B cell (primary cell): ENCODE measurements at regions not wholly inside any gene's neighbourhood (a gene's known extent, or its start where the extent isn't known, plus 50 kb on each side); places are given as distances from the start of the nearest gene placed in this dataset.

Experiments
- ATAC-seq: fragments of 200-7000 bp; cut with Tn5 transposase; one replicate; pipeline ENCODE4 v1.10.0; 2021; ENCODE audit warnings: low read depth, mild to moderate bottlenecking, moderate number of reproducible peaks, moderate library complexity
- CTCF ChIA-PET: fragments of 350-600 bp; sonication (Branson Sonifier 250); formaldehyde crosslinking; loops from one replicate; lab custom pipeline; 2021; ENCODE audit warnings: antibody characterized with exemption, inconsistent platforms; lab: Charles Lee
- POLR2A ChIA-PET: fragments of 350-600 bp; sonication (Branson Sonifier 250); formaldehyde crosslinking; loops from one replicate; lab custom pipeline; 2021; ENCODE audit warnings: antibody characterized with exemption; lab: Charles Lee
- DNase-seq: peaks from one replicate; pipeline ENCODE4 v3.0.0; 2013
- H2AFZ ChIP-seq: 2 replicates; pipeline ENCODE4 v1.6.1; 2012; ENCODE audit warnings: mild to moderate bottlenecking, low read depth, low read length; ENCODE audit not compliant: insufficient read depth, poor library complexity, severe bottlenecking
- H3K27ac ChIP-seq, 2 donors: 1 replicate in 1 of 2; 2 replicates in 1 of 2; pipeline ENCODE4 v1.5.1; 2012 to 2013; ENCODE audit warnings: low read length in 2 of 2, mild to moderate bottlenecking in 2 of 2, moderate library complexity in 1 of 2
- H3K27me3 ChIP-seq, 4 experiments: fragments of 200-600 bp in 1 of 4; sonication (generic) in 1 of 4; replicated peaks in 1 of 4; 1 replicate in 2 of 4; 2 replicates in 2 of 4; pipeline versions ENCODE4 v1.6.1 to v1.7.0; 2013 to 2016; ENCODE audit warnings: low read length in 3 of 4, mild to moderate bottlenecking in 2 of 4, mixed read lengths in 1 of 4, moderate library complexity in 1 of 4; ENCODE audit not compliant: insufficient read depth in 4 of 4, control insufficient read depth in 3 of 4; ENCODE audit errors: control extremely low read depth in 1 of 4
- H3K36me3 ChIP-seq, 2 experiments: replicated peaks in 1 of 2; 1 replicate in 1 of 2; 2 replicates in 1 of 2; pipeline versions ENCODE4 v1.6.1 to v1.7.1; 2013; ENCODE audit warnings: low read length in 1 of 2; ENCODE audit not compliant: insufficient read depth in 2 of 2, control insufficient read depth in 1 of 2; ENCODE audit errors: control extremely low read depth in 1 of 2, extremely low read depth in 1 of 2
- H3K4me1 ChIP-seq, 2 donors: fragments of 200-600 bp in 1 of 2; sonication (generic) in 1 of 2; 1 replicate in 1 of 2; 2 replicates in 1 of 2; pipeline versions ENCODE4 v1.5.1 to v1.6.1; 2013 to 2017; ENCODE audit warnings: low read length in 2 of 2; ENCODE audit not compliant: control insufficient read depth in 2 of 2, insufficient read depth in 2 of 2
- H3K4me2 ChIP-seq: replicated peaks from 2 replicates; pipeline ENCODE3; 2012; ENCODE audit warnings: mild to moderate bottlenecking, low read depth, low read length; ENCODE audit not compliant: poor library complexity, severe bottlenecking
- H3K4me3 ChIP-seq, 5 experiments: fragments of 200-600 bp in 1 of 5; sonication (generic) in 1 of 5; 1 replicate in 3 of 5; 2 replicates in 2 of 5; pipeline versions ENCODE4 v1.5.1 to v1.7.0; 2011 to 2016; ENCODE audit warnings: low read length in 4 of 5, mild to moderate bottlenecking in 4 of 5, low read depth in 2 of 5, control low read depth in 1 of 5, moderate library complexity in 1 of 5; ENCODE audit not compliant: insufficient read depth in 1 of 5; ENCODE audit errors: control extremely low read depth in 1 of 5, extremely low read depth in 1 of 5
- H3K79me2 ChIP-seq: fragments of 200-600 bp; sonication (generic); one replicate; pipeline ENCODE4 v1.6.0; 2016; ENCODE audit warnings: low read length; ENCODE audit not compliant: control insufficient read depth, insufficient read depth
- H3K9ac ChIP-seq: fragments of 200-600 bp; sonication (generic); 2 replicates; pipeline ENCODE4 v1.6.1; 2017; ENCODE audit warnings: mild to moderate bottlenecking, low read length, moderate library complexity
- H3K9me3 ChIP-seq, 3 donors: one replicate each; pipeline versions ENCODE4 v1.6.1 to v1.7.1; 2013; ENCODE audit warnings: low read length in 2 of 3; ENCODE audit not compliant: control insufficient read depth in 2 of 3, insufficient read depth in 1 of 3; ENCODE audit errors: control extremely low read depth in 1 of 3
- H4K20me1 ChIP-seq: 2 replicates; pipeline ENCODE4 v1.6.0; 2012; ENCODE audit warnings: mild to moderate bottlenecking, low read length; ENCODE audit not compliant: insufficient read depth, control insufficient read depth, poor library complexity, severe bottlenecking
- H3K27ac Mint-ChIP-seq: one replicate; pipeline ENCODE4 v1.8.0; 2021; ENCODE audit warnings: mixed read lengths
- H3K27me3 Mint-ChIP-seq: one replicate; pipeline ENCODE4 v1.8.0; 2021; ENCODE audit warnings: mixed read lengths
- H3K4me1 Mint-ChIP-seq: one replicate; pipeline ENCODE4 v1.8.0; 2021; ENCODE audit warnings: mixed read lengths
- H3K4me3 Mint-ChIP-seq: one replicate; pipeline ENCODE4 v1.8.0; 2021; ENCODE audit warnings: mixed read lengths
- H3K9me3 Mint-ChIP-seq: one replicate; pipeline ENCODE4 v1.8.0; 2022; ENCODE audit warnings: mixed read lengths; ENCODE audit not compliant: insufficient read depth
- EZH2 ChIP-seq: IDR thresholded peaks from 2 replicates; pipeline ENCODE4 v1.6.1; 2012; ENCODE audit warnings: borderline replicate concordance, low read depth, mild to moderate bottlenecking, moderate library complexity, low read length; ENCODE audit not compliant: insufficient read depth, poor library complexity, severe bottlenecking
- WGBS: methylation state at CpG from one replicate; pipeline ENCODE4 v1.1.5; 2013; ENCODE audit warnings: missing lambda C conversion rate; ENCODE audit not compliant: insufficient coverage; 5-methylcytosine and 5-hydroxymethylcytosine counted together
- intact Hi-C: fragments of 100-400 bp; cut with micrococcal nuclease; formaldehyde crosslinking; loops from one replicate; pipeline ENCODE4 v1.10.0; 2022
- TF ChIP-seq, protein P1 (sequence below): fragments of 200-600 bp; IDR thresholded peaks from one replicate; pipeline ENCODE4 v1.8.0; 2022; ENCODE audit warnings: antibody characterized with exemption, mild to moderate bottlenecking

DNA sequence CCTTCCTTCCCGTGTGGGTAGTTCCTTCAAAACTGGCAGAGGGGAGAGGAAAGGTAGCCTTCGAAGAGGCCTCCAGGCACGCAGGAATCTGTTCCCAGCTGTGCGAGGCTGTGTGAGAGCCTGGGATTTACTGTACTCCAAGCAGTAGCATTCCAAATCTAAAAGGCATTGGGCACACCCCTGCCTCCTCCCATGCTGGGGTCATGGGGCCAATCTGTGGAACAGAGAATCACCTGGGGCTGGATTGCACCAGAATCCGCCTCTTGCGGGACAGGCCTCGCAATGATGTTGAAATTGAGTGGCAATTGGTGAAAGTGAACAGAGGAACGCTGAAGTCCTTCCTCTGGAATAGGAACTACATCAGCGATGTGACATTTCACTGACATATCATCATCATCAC is 72.5 kb upstream of the IRX3 start:
- peaks cover 30% of the 10 kb centered on the region for H3K27me3 Mint-ChIP-seq
- ChIA-PET CTCF (no interaction called here), POLR2A (no interaction called here)
- H3K4me3 Mint-ChIP-seq = no peak overlapping the region
- Histone ChIP-seq H3K36me3 (no peaks in the 10 kb centered on the region), H3K27me3 (peaks cover 0 to 14% (median 2%) of the 10 kb centered on the region in 4 experiments), H2AFZ (no peak overlapping the region), H3K9ac (no peak overlapping the region), H3K79me2 (no peaks in the 10 kb centered on the region), H3K4me1 (no peaks in the 10 kb centered on the region), H3K27ac (no peak overlapping the region), H3K9me3 (peaks cover 0 to 20% (median 0%) of the 10 kb centered on the region in 3 donors), H3K4me3 (no peak overlapping the region), H3K4me2 (no peak overlapping the region), H4K20me1 (no peaks in the 10 kb centered on the region)
- peaks cover 3% of the 10 kb centered on the region for H3K9me3 Mint-ChIP-seq
- ATAC-seq (no peak), DNase-seq (no peak)
- 83% methylated on average over 3 of the region's 9 CpGs for WGBS
- H3K4me1 Mint-ChIP-seq = no peaks in the 10 kb centered on the region
- TF ChIP-seq EZH2 = no peak
- TF ChIP-seq, protein P1, sequence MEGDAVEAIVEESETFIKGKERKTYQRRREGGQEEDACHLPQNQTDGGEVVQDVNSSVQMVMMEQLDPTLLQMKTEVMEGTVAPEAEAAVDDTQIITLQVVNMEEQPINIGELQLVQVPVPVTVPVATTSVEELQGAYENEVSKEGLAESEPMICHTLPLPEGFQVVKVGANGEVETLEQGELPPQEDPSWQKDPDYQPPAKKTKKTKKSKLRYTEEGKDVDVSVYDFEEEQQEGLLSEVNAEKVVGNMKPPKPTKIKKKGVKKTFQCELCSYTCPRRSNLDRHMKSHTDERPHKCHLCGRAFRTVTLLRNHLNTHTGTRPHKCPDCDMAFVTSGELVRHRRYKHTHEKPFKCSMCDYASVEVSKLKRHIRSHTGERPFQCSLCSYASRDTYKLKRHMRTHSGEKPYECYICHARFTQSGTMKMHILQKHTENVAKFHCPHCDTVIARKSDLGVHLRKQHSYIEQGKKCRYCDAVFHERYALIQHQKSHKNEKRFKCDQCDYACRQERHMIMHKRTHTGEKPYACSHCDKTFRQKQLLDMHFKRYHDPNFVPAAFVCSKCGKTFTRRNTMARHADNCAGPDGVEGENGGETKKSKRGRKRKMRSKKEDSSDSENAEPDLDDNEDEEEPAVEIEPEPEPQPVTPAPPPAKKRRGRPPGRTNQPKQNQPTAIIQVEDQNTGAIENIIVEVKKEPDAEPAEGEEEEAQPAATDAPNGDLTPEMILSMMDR = no peak
- intact Hi-C loops = no loop called here
- no peak overlapping the region for H3K27ac Mint-ChIP-seq

- DNase-seq (no peak), ATAC-seq (no peak)
- Histone ChIP-seq H3K9me3 (peaks cover 0 to 14% (median 0%) of the 10 kb centered on the region in 3 donors), H3K4me2 (no peak overlapping the region), H3K4me1 (no peaks in the 10 kb centered on the region), H4K20me1 (no peaks in the 10 kb centered on the region), H3K27me3 (peaks cover 0 to 9% (median 0%) of the 10 kb centered on the region in 4 experiments), H3K9ac (no peak overlapping the region), H3K36me3 (no peaks in the 10 kb centered on the region), H3K4me3 (no peak overlapping the region), H3K27ac (no peak overlapping the region), H2AFZ (no peak overlapping the region), H3K79me2 (no peaks in the 10 kb centered on the region)
- Mint-ChIP-seq H3K4me3 (no peak overlapping the region), H3K4me1 (no peaks in the 10 kb centered on the region), H3K27me3 (peaks cover 14% of the 10 kb centered on the region), H3K9me3 (peaks cover 6% of the 10 kb centered on the region), H3K27ac (no peak overlapping the region)
- 40% methylated on average over 1 of the region's 1 CpG for WGBS
- POLR2A ChIA-PET = no interaction called here
- CTCF ChIA-PET = no interaction called here
- TF ChIP-seq, protein P1 = no peak
- intact Hi-C loops = no loop called here
Measured at GRCh38 chr16:54356391-54356790, 69.8 kb upstream of the IRX3 start.
